GM21576 (cell line): ENCODE measurements at regions not wholly inside any gene's neighbourhood (a gene's known extent, or its start where the extent isn't known, plus 50 kb on each side); places are given as distances from the start of the nearest gene placed in this dataset.
"Not testable (repeated sequence)": the region's sequence is repeated elsewhere in the genome, so short reads cannot be mapped to it uniquely, and the experiment has no call there.

Experiments
- ATAC-seq: cut with Tn5 transposase; IDR thresholded peaks from one replicate; pipeline ENCODE4 v1.9.1; 2021; ENCODE audit warnings: mild to moderate bottlenecking, moderate library complexity; ENCODE audit not compliant: unreplicated experiment

DNA sequence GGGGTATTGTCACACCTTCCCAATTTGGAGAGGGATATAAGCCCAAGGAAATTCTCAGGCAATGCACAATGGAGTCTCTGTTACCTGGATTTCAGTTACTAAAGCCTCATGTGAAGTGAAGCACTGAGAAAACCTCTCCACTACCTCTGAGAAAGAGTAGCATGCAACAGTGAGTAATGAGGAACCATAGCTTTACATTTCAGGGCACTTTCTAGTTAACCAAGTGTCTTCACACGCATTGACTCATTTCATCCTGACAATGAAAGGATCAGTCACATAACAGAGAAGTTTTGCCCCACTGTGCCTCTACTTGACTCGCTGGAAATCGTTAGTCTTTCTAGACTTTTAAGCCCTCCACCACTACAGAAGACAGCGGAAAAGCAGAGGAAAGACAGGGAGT, 86.2 kb upstream of the ARID1B start:
- peak; percentile 62 for ATAC-seq

- ATAC-seq: no peak
Measured at GRCh38 chr6:156689656-156690055, 87.5 kb upstream of the ARID1B start.

DNA sequence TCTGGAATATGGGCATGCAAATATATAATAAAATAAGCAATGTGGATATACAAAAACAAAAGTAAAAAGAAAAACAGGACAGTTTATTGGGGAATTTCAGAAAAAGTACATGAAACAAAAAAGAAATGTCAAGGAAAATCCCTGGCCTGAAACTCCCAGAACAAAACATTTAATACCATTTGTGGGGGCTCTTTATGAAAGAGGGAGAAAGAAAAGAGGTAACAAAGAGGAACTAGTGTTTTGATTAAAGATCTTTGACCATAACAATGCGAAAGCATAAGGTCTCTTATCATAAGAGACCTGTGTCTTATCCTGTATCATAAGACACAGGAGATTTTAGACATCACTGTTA, 88.6 kb upstream of the ARID1B start:
- no peak for ATAC-seq

GRCh38 chr6:156687789-156688619, 89.2 kb upstream of the ARID1B start:
- no peak for ATAC-seq

- ATAC-seq: peak; percentile 53
Measured at GRCh38 chr6:156686995-156687788, 90.0 kb upstream of the ARID1B start.

DNA sequence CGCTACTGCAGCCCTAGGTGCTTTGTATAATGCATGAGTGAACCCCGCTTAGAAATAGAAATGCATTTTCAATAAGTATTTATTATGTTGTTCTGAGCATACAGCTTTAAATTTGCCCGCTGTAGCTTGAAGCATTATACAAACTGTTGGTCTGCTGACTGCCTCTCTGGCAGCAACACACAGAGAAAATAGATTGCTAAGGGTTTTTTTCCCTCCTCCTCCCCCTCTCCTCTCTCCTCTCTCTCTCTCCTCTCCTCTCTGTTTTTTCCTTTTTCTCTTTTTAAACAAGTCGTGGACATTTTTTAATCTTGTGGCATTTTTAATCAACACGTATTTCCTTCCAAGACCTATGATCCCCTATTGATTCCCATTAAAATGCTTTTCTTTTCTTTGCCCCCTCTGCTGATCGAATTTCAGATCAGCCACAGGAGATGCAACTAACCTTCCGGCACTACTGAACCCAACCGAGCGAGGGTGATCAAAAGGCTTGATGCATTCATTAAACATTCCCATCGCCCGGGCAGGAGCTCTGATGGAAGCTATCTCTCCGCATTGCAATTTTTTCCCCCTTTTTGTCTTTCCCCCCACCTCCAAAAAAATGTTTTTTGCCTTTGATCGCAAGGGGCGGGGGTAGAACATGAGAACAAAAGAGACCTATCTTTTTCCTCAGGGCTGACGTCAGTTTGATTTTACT, 90.7 kb upstream of the ARID1B start:
- ATAC-seq: no peak

GRCh38 chr6:156685823-156686222, 91.4 kb upstream of the ARID1B start:
- no peak for ATAC-seq

- no peak for ATAC-seq
Measured at GRCh38 chr6:156683821-156684220, 93.4 kb upstream of the ARID1B start.

DNA sequence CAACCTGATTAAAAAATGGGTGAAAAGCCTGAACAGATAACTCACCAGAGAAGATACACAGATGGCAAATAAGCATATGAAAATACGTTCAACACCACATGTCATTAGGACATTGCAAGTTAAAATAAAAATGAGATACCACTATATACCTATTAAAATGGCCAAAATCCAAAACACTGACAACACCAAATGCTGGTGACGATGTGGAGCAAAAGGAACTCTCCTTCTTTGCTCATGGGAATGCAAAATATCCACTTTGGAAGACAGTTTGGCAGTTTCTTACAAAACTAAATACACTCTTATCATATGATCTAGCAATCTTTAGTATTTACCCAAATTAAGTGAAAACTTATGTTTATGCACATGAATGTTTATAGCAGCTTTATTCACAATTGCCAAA, 100.5 kb upstream of the ARID1B start:
- ATAC-seq: no peak

- no peak for ATAC-seq
Measured at GRCh38 chr6:156674197-156674596, 103.0 kb upstream of the ARID1B start.

GRCh38 chr6:156670097-156670496, 107.1 kb upstream of the ARID1B start:
- not testable (repeated sequence) for ATAC-seq

GRCh38 chr6:156662025-156662445, 115.1 kb upstream of the ARID1B start:
- ATAC-seq: no peak

DNA sequence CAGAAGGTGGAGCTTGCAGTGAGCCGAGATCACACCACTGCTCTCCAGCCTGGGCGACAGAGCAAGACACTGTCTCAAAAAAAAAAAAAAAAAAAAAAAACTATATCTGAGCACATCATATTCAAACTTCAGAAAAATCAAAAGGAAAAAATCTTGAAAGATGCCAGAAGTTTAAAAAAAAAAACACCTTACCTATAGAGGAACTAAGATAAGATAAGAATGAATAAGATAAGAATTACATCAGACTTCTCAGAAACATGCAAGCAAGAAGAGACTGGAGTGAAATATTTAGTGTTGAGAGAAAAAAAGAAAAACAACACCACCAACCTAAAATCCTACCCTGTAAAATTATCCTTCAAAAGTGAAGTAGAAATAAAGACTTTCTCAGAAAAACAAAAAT, 116.8 kb upstream of the ARID1B start:
- no peak for ATAC-seq

DNA sequence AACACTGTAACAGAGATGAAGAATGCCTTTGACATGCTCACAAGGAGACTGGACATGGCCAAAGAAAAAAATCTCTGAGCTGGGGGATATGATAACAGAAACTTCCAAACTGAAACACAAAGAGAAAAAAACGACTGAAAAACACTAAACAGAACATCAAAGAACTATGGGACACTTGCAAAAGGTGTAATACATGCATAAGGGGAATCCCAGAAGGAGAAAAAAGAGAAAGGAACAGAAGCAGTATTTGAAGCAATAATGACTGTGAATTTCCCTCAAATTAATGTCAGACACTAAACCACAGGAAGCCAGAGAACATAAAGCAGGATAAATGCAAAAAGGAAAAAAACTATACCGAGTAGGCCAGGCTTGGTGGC, 117.4 kb upstream of the ARID1B start:
- ATAC-seq: no peak

- no peak for ATAC-seq
Measured at GRCh38 chr6:156658966-156659821, 118.0 kb upstream of the ARID1B start.

DNA sequence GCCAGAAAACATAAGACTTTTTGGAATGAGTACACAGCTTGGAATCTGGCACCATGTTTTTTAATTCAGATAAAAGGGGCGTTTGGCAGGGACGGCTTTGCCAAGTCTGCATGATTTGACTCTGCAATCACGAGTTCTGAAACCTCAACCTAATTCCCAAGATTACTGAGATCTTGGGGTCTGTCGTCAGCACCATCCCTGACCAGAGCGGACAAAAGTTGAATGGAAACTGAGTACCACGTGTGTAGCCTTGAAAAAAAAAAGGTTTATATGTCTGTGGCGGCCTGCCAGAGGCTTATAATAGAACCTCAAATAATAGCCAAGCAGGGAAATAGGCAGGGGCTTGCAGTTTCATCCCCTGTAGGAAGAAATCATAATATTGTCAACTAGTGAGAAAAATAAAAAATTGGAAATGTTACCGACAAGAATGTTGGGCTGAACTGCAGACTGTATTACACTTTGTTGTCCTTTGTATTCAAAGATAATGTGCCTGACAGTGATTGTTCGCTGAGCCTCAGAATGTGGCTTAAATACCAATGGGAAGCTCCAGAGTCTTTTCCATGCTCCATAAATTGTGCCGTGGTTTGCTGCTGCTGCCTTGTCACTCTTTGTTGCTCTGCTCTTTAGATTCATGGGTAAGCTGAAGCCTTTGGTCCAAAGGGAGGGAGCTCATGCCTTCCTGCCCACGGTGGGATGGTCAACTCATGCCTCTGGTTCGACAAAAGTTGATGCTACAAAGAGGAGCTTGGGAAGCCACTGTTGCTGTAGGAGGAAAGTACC, 118.8 kb upstream of the ARID1B start:
- ATAC-seq: no peak

- ATAC-seq: no peak
Measured at GRCh38 chr6:156657296-156657695, 119.9 kb upstream of the ARID1B start.

DNA sequence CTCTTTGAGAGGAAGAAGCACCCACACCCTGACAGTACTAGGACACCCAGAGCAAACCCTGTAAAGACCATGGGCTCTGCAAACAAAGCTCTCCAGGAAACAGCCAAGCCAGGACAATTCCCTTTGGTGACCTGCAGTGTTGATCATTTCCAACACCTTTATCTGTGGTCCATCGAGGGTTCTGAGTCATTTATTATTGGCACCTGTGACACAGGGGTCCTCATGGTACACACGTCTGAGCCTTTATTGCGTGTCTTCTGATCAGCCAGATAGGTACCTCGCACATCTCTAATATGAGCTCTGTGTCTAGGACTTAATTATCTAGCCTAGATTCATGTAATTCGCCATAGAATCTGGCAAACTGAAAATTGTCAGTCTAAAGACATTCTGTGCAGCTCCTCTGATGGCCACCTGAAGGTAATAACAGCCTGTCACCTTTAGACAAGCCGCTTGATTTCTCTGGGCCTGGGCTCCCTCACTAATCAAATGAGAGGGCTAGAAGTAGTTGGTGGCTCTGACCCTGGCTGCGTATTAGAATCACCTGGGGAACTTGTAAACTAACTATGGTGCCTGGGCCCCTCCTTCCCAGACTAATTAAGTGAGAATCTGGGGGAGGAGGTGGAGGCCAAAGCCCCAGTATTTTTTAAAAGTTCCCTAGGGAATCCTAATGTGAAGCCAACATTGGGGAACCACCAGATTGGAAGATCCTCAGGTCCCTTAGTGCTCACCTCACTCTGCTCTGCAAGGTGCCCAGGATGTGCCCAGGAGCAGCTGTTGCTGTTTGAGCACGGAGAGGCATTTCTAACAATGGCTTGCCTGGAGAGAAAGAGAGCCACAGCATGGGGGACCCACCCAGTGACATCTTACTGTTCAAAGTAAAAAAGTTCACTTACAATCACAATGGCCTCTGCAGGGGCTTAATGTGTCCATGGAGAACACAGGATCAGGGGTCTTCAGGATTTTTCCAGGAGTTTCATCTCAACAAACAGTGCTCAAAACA, 122.0 kb upstream of the ARID1B start:
- ATAC-seq: no peak

- no peak for ATAC-seq
Measured at GRCh38 chr6:156652231-156652750, 124.9 kb upstream of the ARID1B start.
